SK-N-SH (cell line): ENCODE measurements at regions not wholly inside any gene's neighbourhood (a gene's known extent, or its start where the extent isn't known, plus 50 kb on each side); places are given as distances from the start of the nearest gene placed in this dataset.

Source experiments
- CTCF ChIP-seq: fragments of 200-600 bp; sonication (generic); IDR thresholded peaks from 2 replicates; pipeline ENCODE4 v1.6.1; 2017; ENCODE audit warnings: antibody characterized with exemption, mild to moderate bottlenecking, moderate library complexity
- GABPA ChIP-seq: IDR thresholded peaks from 2 replicates; pipeline ENCODE4 v1.4.0; 2012; ENCODE audit warnings: low read depth, mild to moderate bottlenecking
- IRF3 ChIP-seq: fragments of 150-350 bp; IDR thresholded peaks from 2 replicates; pipeline ENCODE4 v1.6.1; 2016; ENCODE audit warnings: mild to moderate bottlenecking, low read depth, low read length
- MAX ChIP-seq: IDR thresholded peaks from 2 replicates; pipeline ENCODE4 v1.4.0; 2012; ENCODE audit warnings: low read depth
- MXI1 ChIP-seq: IDR thresholded peaks from 2 replicates; pipeline ENCODE4 v1.6.1; 2012; ENCODE audit warnings: mild to moderate bottlenecking, low read depth, low read length, improper control_type of control experiment
- RAD21 ChIP-seq: IDR thresholded peaks from 2 replicates; pipeline ENCODE4 v1.6.1; 2012; ENCODE audit warnings: mild to moderate bottlenecking, low read length
- REST ChIP-seq: IDR thresholded peaks from 2 replicates; pipeline ENCODE4 v1.6.1; 2012; ENCODE audit warnings: mild to moderate bottlenecking, low read depth, low read length, moderate library complexity
- TAF1 ChIP-seq: IDR thresholded peaks from 2 replicates; pipeline ENCODE4 v1.6.1; 2012; ENCODE audit warnings: low read depth, mild to moderate bottlenecking, low read length, moderate library complexity, borderline replicate concordance

GRCh38 chr2:173792166-173792565, 173.0 kb downstream of the SP3 start:
- TF ChIP-seq MXI1 (no peak), CTCF (no peak), TAF1 (no peak), GABPA (no peak), REST (no peak), IRF3 (no peak), RAD21 (no peak), MAX (no peak)
